ENCODE measurements at regions not wholly inside any gene's neighbourhood (a gene's known extent, or its start where the extent isn't known, plus 50 kb on each side); places are given as distances from the start of the nearest gene placed in this dataset.

DNA sequence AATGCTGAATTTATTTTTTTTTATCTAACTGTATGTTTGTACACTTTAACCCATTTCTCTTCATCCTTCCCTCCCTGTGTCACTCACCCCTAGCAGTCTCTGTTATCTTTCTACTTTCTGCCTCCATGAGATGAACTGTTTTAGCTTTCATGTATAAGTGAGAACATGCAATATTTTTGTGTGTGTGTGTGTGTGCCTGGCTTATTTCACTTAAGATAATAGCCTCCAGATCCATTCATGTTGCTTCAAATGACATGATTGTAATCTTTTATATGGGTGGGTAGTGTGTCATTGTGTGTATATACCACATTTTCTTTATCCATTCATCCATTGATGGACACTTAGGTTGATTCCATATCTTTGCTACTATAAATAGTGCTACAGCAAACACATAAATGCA lies 1023.9 kb downstream of the TLE1 start:
- TF ChIP-seq, protein P1, sequence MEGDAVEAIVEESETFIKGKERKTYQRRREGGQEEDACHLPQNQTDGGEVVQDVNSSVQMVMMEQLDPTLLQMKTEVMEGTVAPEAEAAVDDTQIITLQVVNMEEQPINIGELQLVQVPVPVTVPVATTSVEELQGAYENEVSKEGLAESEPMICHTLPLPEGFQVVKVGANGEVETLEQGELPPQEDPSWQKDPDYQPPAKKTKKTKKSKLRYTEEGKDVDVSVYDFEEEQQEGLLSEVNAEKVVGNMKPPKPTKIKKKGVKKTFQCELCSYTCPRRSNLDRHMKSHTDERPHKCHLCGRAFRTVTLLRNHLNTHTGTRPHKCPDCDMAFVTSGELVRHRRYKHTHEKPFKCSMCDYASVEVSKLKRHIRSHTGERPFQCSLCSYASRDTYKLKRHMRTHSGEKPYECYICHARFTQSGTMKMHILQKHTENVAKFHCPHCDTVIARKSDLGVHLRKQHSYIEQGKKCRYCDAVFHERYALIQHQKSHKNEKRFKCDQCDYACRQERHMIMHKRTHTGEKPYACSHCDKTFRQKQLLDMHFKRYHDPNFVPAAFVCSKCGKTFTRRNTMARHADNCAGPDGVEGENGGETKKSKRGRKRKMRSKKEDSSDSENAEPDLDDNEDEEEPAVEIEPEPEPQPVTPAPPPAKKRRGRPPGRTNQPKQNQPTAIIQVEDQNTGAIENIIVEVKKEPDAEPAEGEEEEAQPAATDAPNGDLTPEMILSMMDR (conservative IDR thresholded peaks at IDR 0.05; ENCODE audit: low read length): no peak
- TF ChIP-seq EZH2phosphoT487 (IDR thresholded peaks at IDR 0.05; ENCODE audit: borderline replicate concordance): no peak

All from Loucy (cell line).